ENCODE measurements at regions not wholly inside any gene's neighbourhood (a gene's known extent, or its start where the extent isn't known, plus 50 kb on each side); places are given as distances from the start of the nearest gene placed in this dataset.

DNA sequence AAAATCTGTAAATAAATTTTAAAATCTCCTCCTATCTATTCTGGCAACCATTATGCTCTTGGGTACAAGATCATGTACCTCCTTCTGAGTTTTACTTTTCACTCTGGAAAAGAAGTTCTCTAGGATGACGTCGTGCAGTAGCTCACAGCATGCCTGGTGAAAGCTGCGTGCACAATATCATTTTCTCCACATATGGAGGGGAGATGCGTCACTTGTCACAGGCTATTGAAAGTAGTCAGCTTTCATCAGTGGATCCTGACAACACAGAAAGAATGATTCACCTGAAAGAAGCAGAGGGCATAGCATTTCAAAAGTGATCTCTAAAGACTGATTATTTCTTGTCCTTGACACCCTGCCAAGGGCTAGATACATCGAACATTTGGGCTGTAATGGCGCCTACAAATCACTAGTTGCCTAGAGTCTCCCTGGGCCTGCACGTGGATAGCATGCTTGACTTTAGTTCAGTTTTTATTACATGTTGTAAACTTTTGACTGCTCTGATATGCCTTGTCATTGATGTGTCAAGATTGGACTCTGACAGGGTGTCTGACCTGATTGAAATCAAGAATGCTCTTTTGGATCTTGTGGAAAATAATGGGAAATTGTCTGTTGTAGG is 1365.6 kb downstream of the OLFM4 start:
- TF ChIP-seq, protein P1, sequence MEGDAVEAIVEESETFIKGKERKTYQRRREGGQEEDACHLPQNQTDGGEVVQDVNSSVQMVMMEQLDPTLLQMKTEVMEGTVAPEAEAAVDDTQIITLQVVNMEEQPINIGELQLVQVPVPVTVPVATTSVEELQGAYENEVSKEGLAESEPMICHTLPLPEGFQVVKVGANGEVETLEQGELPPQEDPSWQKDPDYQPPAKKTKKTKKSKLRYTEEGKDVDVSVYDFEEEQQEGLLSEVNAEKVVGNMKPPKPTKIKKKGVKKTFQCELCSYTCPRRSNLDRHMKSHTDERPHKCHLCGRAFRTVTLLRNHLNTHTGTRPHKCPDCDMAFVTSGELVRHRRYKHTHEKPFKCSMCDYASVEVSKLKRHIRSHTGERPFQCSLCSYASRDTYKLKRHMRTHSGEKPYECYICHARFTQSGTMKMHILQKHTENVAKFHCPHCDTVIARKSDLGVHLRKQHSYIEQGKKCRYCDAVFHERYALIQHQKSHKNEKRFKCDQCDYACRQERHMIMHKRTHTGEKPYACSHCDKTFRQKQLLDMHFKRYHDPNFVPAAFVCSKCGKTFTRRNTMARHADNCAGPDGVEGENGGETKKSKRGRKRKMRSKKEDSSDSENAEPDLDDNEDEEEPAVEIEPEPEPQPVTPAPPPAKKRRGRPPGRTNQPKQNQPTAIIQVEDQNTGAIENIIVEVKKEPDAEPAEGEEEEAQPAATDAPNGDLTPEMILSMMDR (IDR thresholded peaks at IDR 0.05; ENCODE audit: insufficient read depth, low read depth, low read length), result no peak
- no peak for TF ChIP-seq EZH2 (IDR thresholded peaks at IDR 0.05; ENCODE audit: insufficient read depth, low read length)

Measured in astrocyte (in vitro differentiated cells and primary cell).